ENCODE measurements at regions not wholly inside any gene's neighbourhood (a gene's known extent, or its start where the extent isn't known, plus 50 kb on each side); places are given as distances from the start of the nearest gene placed in this dataset.

GRCh38 chr10:29709484-29710002 lies 74.8 kb upstream of the SVIL start:
- H3K27ac ChIP-seq (ENCODE audit: low read depth in 1 of 2, low read length in 2 of 2): no peak overlapping the region
- no peaks in the 10 kb centered on the region for H3K36me3 ChIP-seq (ENCODE audit: control insufficient read depth in 4 of 4, insufficient read depth in 3 of 4, low read depth in 1 of 4, low read length in 3 of 4)
- no peaks in the 10 kb centered on the region for H3K27me3 ChIP-seq (ENCODE audit: control insufficient read depth in 4 of 4, insufficient read depth in 4 of 4, low read length in 3 of 4)
- DNase-seq (ENCODE audit: low spot score): no peak
- no peak overlapping the region for H3K4me3 ChIP-seq (ENCODE audit: low read depth in 1 of 3, low read length in 3 of 3)
- 94% methylated on average over 13 of the region's 13 CpGs for WGBS
- H3K9me3 ChIP-seq (ENCODE audit: control insufficient read depth in 4 of 4, low read length in 3 of 4): no peaks in the 10 kb centered on the region
- no peak overlapping the region for H3K9ac ChIP-seq (ENCODE audit: low read depth in 1 of 2, low read length in 2 of 2)
- H3K4me1 ChIP-seq (ENCODE audit: control insufficient read depth in 4 of 4, insufficient read depth in 4 of 4, low read length in 3 of 4): no peaks in the 10 kb centered on the region
- TF ChIP-seq ATF3 (IDR thresholded peaks at IDR 0.05): no peak
- TF ChIP-seq RAD21 (IDR thresholded peaks at IDR 0.05): no peak
- TF ChIP-seq FOXA2 (IDR thresholded peaks at IDR 0.05): no peak
- TF ChIP-seq JUND (IDR thresholded peaks at IDR 0.05): no peak
- no peak for TF ChIP-seq TAF1 (conservative IDR thresholded peaks at IDR 0.05)
- TF ChIP-seq, protein P1, sequence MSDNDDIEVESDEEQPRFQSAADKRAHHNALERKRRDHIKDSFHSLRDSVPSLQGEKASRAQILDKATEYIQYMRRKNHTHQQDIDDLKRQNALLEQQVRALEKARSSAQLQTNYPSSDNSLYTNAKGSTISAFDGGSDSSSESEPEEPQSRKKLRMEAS (IDR thresholded peaks at IDR 0.05): no peak
- no peak for TF ChIP-seq REST (IDR thresholded peaks at IDR 0.05)
- TF ChIP-seq RXRA (IDR thresholded peaks at IDR 0.05): no peak
- no peak for TF ChIP-seq HNF4A (conservative IDR thresholded peaks at IDR 0.05)
- no peak for TF ChIP-seq GABPA (IDR thresholded peaks at IDR 0.05 in 1 of 2, conservative IDR thresholded peaks at IDR 0.05 in 1 of 2)
- no peak for TF ChIP-seq HNF4G (IDR thresholded peaks at IDR 0.05)
- no peak for TF ChIP-seq CTCF (IDR thresholded peaks at IDR 0.05; ENCODE audit: low read depth, low read length, missing input control)
- TF ChIP-seq FOXA1 (IDR thresholded peaks at IDR 0.05): no peak

DNA sequence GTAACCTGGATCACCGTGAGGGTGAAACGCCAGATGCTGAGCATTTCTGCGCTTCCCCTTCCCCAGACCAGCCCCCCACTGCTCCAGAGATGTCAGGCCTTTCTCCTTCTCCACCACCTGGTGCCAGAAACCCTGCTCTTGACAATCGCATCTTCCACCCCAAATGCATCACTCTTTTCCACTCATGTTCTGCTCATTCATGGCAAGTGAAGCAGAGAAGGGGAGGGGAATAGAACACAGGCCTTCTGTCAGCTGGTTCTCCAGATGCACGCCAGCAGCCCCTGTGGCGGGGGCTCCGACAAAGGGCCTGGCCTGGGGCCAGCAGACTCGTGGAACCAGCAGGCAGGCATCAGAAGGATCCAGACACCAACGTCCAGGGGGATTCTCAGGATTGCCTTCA lies 68.5 kb upstream of the SVIL start:
- Histone ChIP-seq H3K4me3 (ENCODE audit: low read depth in 1 of 3, low read length in 3 of 3) (no peak overlapping the region), H3K9ac (ENCODE audit: low read depth in 1 of 2, low read length in 2 of 2) (no peak overlapping the region), H3K27ac (ENCODE audit: low read depth in 1 of 2, low read length in 2 of 2) (no peak overlapping the region), H3K27me3 (ENCODE audit: control insufficient read depth in 4 of 4, insufficient read depth in 4 of 4, low read length in 3 of 4) (no peaks in the 10 kb centered on the region), H3K9me3 (ENCODE audit: control insufficient read depth in 4 of 4, low read length in 3 of 4) (no peaks in the 10 kb centered on the region), H3K4me1 (ENCODE audit: control insufficient read depth in 4 of 4, insufficient read depth in 4 of 4, low read length in 3 of 4) (peaks cover 3 to 15% (median 12%) of the 10 kb centered on the region in 4 donors), H3K36me3 (ENCODE audit: control insufficient read depth in 4 of 4, insufficient read depth in 3 of 4, low read depth in 1 of 4, low read length in 3 of 4) (no peaks in the 10 kb centered on the region)
- 80% methylated on average over 9 of the region's 9 CpGs for WGBS
- TF ChIP-seq HNF4G (IDR thresholded peaks at IDR 0.05) (no peak), TAF1 (conservative IDR thresholded peaks at IDR 0.05) (no peak), JUND (IDR thresholded peaks at IDR 0.05) (no peak), FOXA2 (IDR thresholded peaks at IDR 0.05) (no peak), YY1 (IDR thresholded peaks at IDR 0.05) (no peak), EGR1 (IDR thresholded peaks at IDR 0.05; ENCODE audit: low read depth in 2 of 2) (no peak), FOXA1 (IDR thresholded peaks at IDR 0.05) (no peak), ZBTB33 (IDR thresholded peaks at IDR 0.05) (no peak), RAD21 (IDR thresholded peaks at IDR 0.05) (no peak), ATF3 (IDR thresholded peaks at IDR 0.05) (no peak)
- TF ChIP-seq, protein P1 (IDR thresholded peaks at IDR 0.05): no peak
- DNase-seq (ENCODE audit: low spot score): no peak
